ENCODE measurements at regions not wholly inside any gene's neighbourhood (a gene's known extent, or its start where the extent isn't known, plus 50 kb on each side); places are given as distances from the start of the nearest gene placed in this dataset.

- no peaks in the 10 kb centered on the region for H3K9me2 ChIP-seq
- H3K4me3 ChIP-seq (ENCODE audit: low read depth in 2 of 2, low read length in 1 of 2): no peak overlapping the region
- no peak overlapping the region for H3K4me2 ChIP-seq
- H3K9me3 ChIP-seq: no peaks in the 10 kb centered on the region
- no peaks in the 10 kb centered on the region for H3F3A ChIP-seq (replicated peaks; ENCODE audit: insufficient read depth)
- no peaks in the 10 kb centered on the region for H3K4me1 ChIP-seq (ENCODE audit: control insufficient read depth in 1 of 2, insufficient read depth in 2 of 2, low read depth in 1 of 2, low read length in 1 of 2)
- no peak for TF ChIP-seq POLR2AphosphoS5 (IDR thresholded peaks at IDR 0.05; ENCODE audit: low read depth, low read length)
- no peak for TF ChIP-seq SMC3 (IDR thresholded peaks at IDR 0.05; ENCODE audit: low read depth, low read length)
- no peak for TF ChIP-seq TCF12 (IDR thresholded peaks at IDR 0.05)
- no peak for TF ChIP-seq REST (IDR thresholded peaks at IDR 0.05; ENCODE audit: low read depth, low read length)
- TF ChIP-seq GATA2 (CRISPR knock-in tag; IDR thresholded peaks at IDR 0.05): no peak
- TF ChIP-seq ZBTB33 (IDR thresholded peaks at IDR 0.05; ENCODE audit: borderline replicate concordance, low read depth): no peak
- TF ChIP-seq ELF1 (IDR thresholded peaks at IDR 0.05): no peak
- TF ChIP-seq FOSL2 (IDR thresholded peaks at IDR 0.05; ENCODE audit: borderline replicate concordance, low read depth): no peak
- no peak for TF ChIP-seq SIN3A (IDR thresholded peaks at IDR 0.05; ENCODE audit: borderline replicate concordance, low read depth, low read length)
- no peak for TF ChIP-seq CHD2 (IDR thresholded peaks at IDR 0.05; ENCODE audit: low read length, partially characterized antibody)
- TF ChIP-seq FOXM1 (IDR thresholded peaks at IDR 0.05; ENCODE audit: low read depth): no peak
- no peak for TF ChIP-seq RAD21 (IDR thresholded peaks at IDR 0.05; ENCODE audit: low read length)
- no peak for TF ChIP-seq MEF2A (IDR thresholded peaks at IDR 0.05; ENCODE audit: borderline replicate concordance, low read depth)
- no peak for TF ChIP-seq NRF1 (IDR thresholded peaks at IDR 0.05; ENCODE audit: low read depth, low read length)
- no peak for TF ChIP-seq TAF1 (IDR thresholded peaks at IDR 0.05; ENCODE audit: borderline replicate concordance, low read depth, low read length)
- no peak for TF ChIP-seq USF1 (IDR thresholded peaks at IDR 0.05; ENCODE audit: borderline replicate concordance, low read depth)
- POLR2A ChIA-PET: no interaction called here
- no peak for DNase-seq
- CTCF ChIA-PET: no interaction called here
- H3K36me3 ChIP-seq (replicated peaks in 1 of 2; ENCODE audit: control insufficient read depth in 1 of 2, insufficient read depth in 2 of 2, low read length in 1 of 2): no peaks in the 10 kb centered on the region
- H4K20me1 ChIP-seq (ENCODE audit: insufficient read depth): no peaks in the 10 kb centered on the region
- no peaks in the 10 kb centered on the region for H3K27me3 ChIP-seq (ENCODE audit: insufficient read depth)
- no peak overlapping the region for H2AFZ ChIP-seq (ENCODE audit: low read depth)
- WGBS (ENCODE audit: low lambda C conversion rate): 17% methylated on average over 5 of the region's 5 CpGs
- no peak overlapping the region for H3K27ac ChIP-seq (ENCODE audit: low read depth in 2 of 2, low read length in 1 of 2)
- H3K79me2 ChIP-seq (ENCODE audit: insufficient read depth): no peaks in the 10 kb centered on the region
- no peak overlapping the region for H3K9ac ChIP-seq
Measured at GRCh38 chr9:100671898-100672297, 94.0 kb downstream of the CAVIN4 start.

Data from SK-N-SH (cell line).